ENCODE measurements at regions not wholly inside any gene's neighbourhood (a gene's known extent, or its start where the extent isn't known, plus 50 kb on each side); places are given as distances from the start of the nearest gene placed in this dataset.
"Not testable (repeated sequence)": the region's sequence is repeated elsewhere in the genome, so short reads cannot be mapped to it uniquely, and the experiment has no call there.

DNA sequence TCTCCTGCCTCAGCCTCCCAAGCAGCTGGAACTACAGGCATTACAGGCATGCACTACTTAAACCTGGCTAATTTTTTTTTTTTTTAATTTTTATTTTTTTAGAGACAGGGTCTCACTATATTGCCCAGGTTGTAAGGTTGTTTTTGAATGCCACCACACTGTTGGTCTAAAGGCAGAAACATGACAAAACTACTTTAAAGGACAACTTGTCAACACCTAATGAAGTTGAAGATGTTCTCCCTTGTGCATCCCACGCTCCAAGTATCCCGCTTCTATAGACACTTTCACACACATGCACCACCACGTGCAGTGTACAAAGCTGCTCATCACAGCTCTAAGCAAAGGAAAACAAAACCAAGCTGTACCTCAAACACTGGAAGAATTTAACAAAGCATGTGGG lies 226.4 kb downstream of the FGFR2 start:
- no peak for DNase-seq
- Mint-ChIP-seq H3K36me3 (no peaks in the 10 kb centered on the region), H3K4me3 (no peak overlapping the region), H3K9me3 (peaks cover 3% of the 10 kb centered on the region), H3K27me3 (no peaks in the 10 kb centered on the region), H3K27ac (no peak overlapping the region), H3K4me1 (no peaks in the 10 kb centered on the region)
- CTCF ChIA-PET, result no interaction called here

- Mint-ChIP-seq H3K9me3 (peaks cover 3% of the 10 kb centered on the region), H3K27ac (no peak overlapping the region), H3K4me1 (no peaks in the 10 kb centered on the region), H3K27me3 (no peaks in the 10 kb centered on the region), H3K4me3 (no peak overlapping the region), H3K36me3 (no peaks in the 10 kb centered on the region)
- CTCF ChIA-PET, result no interaction called here
- no peak for DNase-seq
These were observed 224.8 kb downstream of the FGFR2 start for GRCh38 chr10:121373411-121373810.

- Mint-ChIP-seq H3K27me3 (no peaks in the 10 kb centered on the region), H3K36me3 (no peaks in the 10 kb centered on the region), H3K4me3 (no peak overlapping the region), H3K27ac (no peak overlapping the region), H3K4me1 (no peaks in the 10 kb centered on the region), H3K9me3 (peaks cover 3% of the 10 kb centered on the region)
- CTCF ChIA-PET, result no interaction called here
- no peak for DNase-seq
These were observed 224.1 kb downstream of the FGFR2 start for GRCh38 chr10:121374121-121374520.

- CTCF ChIA-PET, result no interaction called here
- Mint-ChIP-seq H3K4me1 (no peaks in the 10 kb centered on the region), H3K27me3 (no peaks in the 10 kb centered on the region)
These were observed 223.1 kb downstream of the FGFR2 start for GRCh38 chr10:121375172-121375571.

DNA sequence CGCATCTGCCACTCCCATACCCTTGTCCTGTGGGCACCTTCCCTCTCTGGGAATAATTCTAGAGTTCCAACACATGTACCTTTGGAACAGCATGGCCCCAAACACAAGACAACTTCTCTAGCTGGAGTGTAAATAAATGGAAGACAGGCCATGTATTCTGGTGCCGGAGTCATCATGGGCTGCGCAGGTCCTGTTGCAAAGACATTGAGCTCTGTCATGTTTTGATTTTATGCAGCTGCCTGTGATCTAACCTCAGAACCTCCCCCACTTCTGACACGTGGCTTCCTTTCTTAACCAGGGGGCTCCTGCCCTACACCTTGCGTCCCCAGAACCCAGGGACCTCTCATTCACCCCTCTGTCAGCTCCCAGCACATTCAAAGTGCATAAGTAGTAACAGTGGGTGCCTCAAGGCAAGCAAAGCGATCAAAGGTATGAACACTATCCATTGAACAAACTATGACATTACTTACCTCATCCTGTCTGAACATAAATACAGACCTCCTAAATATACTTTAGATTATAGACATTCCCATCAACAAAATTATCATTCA lies 219.9 kb downstream of the FGFR2 start:
- Mint-ChIP-seq H3K27ac (no peak overlapping the region), H3K4me1 (no peaks in the 10 kb centered on the region), H3K4me3 (no peak overlapping the region), H3K27me3 (no peaks in the 10 kb centered on the region), H3K36me3 (no peaks in the 10 kb centered on the region), H3K9me3 (peaks cover 2% of the 10 kb centered on the region)
- CTCF ChIA-PET, result no interaction called here
- no peak for DNase-seq

More at GRCh38 chr10:121375172-121375571, 223.1 kb downstream of the FGFR2 start:
- Mint-ChIP-seq H3K27ac (no peak overlapping the region), H3K9me3 (peaks cover 3% of the 10 kb centered on the region), H3K36me3 (no peaks in the 10 kb centered on the region), H3K4me3 (no peak overlapping the region)
- DNase-seq, result no peak

GRCh38 chr10:121379013-121379412 lies 219.2 kb downstream of the FGFR2 start:
- Mint-ChIP-seq H3K4me1 (no peaks in the 10 kb centered on the region), H3K27ac (no peak overlapping the region), H3K9me3 (no peaks in the 10 kb centered on the region), H3K4me3 (no peak overlapping the region), H3K36me3 (no peaks in the 10 kb centered on the region), H3K27me3 (no peaks in the 10 kb centered on the region)
- no peak for DNase-seq
- CTCF ChIA-PET, result no interaction called here

DNA sequence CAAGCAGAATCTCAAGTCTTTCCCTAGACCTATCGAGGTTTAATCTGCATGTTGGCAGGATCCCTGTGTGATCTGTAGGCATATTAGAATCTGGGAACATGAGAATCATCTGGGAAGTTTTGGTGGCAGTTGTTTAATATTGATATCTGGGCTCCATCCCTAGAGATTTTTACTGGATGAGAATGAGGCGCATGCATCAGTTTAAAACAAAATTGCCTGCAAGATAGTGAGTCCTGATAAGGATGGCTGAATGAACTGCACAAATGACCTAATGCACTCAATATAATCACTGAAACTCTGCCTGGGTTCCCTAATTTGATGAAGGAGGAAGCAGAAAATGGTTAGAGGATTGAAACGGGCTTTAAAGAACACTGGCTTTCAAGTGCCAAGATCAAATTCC lies 218.0 kb downstream of the FGFR2 start:
- no peak for DNase-seq
- CTCF ChIA-PET, result no interaction called here
- H3K4me1 Mint-ChIP-seq, result no peaks in the 10 kb centered on the region
- H3K27me3 Mint-ChIP-seq, result no peaks in the 10 kb centered on the region
- H3K9me3 Mint-ChIP-seq, result no peaks in the 10 kb centered on the region
- no peak overlapping the region for H3K4me3 Mint-ChIP-seq
- no peaks in the 10 kb centered on the region for H3K36me3 Mint-ChIP-seq
- H3K27ac Mint-ChIP-seq, result no peak overlapping the region

DNA sequence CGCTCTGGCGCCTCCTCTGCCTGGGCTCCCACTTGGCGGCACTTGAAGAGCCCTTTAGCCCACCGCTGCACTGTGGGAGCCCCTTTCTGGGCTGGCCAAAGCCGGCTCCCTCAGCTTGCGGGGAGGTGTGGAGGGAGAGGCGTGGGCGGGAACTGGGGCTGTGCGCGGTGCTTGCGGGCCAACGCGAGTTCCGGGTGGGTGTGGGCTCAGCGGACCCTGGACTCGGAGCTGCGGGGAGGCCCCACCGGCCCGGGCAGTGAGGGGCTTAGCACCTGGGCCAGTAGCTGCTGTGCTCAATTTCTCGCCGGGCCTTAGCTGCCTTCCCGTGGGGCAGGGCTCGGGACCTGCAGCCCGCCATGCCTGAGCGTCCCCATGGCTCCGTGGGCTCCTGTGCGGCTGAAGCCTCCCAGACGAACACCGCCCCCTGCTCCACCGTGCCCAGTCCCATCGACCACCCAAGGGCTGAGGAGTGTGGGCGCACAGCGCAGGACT lies 216.2 kb downstream of the FGFR2 start:
- H3K4me1 Mint-ChIP-seq, DNase-seq, CTCF ChIA-PET, H3K27me3 Mint-ChIP-seq, H3K36me3 Mint-ChIP-seq, H3K27ac Mint-ChIP-seq, H3K4me3 Mint-ChIP-seq, H3K9me3 Mint-ChIP-seq: not testable (repeated sequence)

DNA sequence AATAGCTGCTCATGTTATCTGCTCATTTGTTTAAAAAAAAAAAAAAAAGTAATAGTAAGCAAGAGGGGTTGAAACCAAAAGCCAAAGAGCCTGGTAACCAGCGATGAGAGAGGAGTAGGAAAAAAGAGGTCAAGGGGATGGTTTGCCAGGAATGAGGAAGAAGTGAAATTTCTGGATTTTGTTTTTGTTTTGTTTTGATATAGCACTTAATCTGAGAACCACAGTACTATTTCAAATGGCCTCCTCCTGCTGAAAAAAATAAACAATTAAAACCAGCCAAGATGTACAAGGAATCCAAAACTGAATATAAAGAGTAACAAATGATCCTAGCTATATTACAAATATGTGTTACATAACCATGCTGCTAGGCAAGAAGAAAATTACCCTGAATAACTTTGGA lies 213.1 kb downstream of the FGFR2 start:
- H3K27me3 Mint-ChIP-seq, result no peaks in the 10 kb centered on the region
- H3K27ac Mint-ChIP-seq, result no peak overlapping the region
- no peaks in the 10 kb centered on the region for H3K4me1 Mint-ChIP-seq
- DNase-seq, result no peak
- H3K36me3 Mint-ChIP-seq, result no peaks in the 10 kb centered on the region
- CTCF ChIA-PET, result no interaction called here
- H3K9me3 Mint-ChIP-seq, result no peaks in the 10 kb centered on the region
- H3K4me3 Mint-ChIP-seq, result no peak overlapping the region

GRCh38 chr10:121392657-121393056 lies 205.6 kb downstream of the FGFR2 start:
- CTCF ChIA-PET, result no interaction called here
- Mint-ChIP-seq H3K27me3 (no peaks in the 10 kb centered on the region), H3K4me1 (no peaks in the 10 kb centered on the region), H3K27ac (no peak overlapping the region), H3K9me3 (no peaks in the 10 kb centered on the region), H3K36me3 (no peaks in the 10 kb centered on the region), H3K4me3 (no peak overlapping the region)
- DNase-seq, result no peak

GRCh38 chr10:121393522-121393921 lies 204.7 kb downstream of the FGFR2 start:
- no peaks in the 10 kb centered on the region for H3K9me3 Mint-ChIP-seq
- no peaks in the 10 kb centered on the region for H3K36me3 Mint-ChIP-seq
- no peak overlapping the region for H3K27ac Mint-ChIP-seq
- no peaks in the 10 kb centered on the region for H3K27me3 Mint-ChIP-seq
- no peak overlapping the region for H3K4me3 Mint-ChIP-seq
- no peak for DNase-seq
- CTCF ChIA-PET, result no interaction called here
- H3K4me1 Mint-ChIP-seq, result no peaks in the 10 kb centered on the region

DNA sequence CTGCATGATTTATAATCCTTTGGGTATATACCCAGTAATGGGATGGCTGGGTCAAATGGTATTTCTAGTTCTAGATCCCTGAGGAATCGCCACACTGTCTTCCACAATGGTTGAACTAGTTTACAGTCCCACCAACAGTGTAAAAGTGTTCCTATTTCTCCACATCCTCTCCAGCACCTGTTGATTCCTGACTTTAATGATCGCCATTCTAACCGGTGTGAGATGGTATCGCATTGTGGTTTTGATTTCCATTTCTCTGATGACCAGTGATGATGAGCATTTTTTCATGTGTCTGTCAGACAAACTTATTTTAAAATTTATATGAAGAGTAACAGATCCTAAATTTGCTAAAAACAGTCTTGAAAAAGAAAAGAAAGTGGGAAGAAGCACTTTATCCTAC lies 197.7 kb downstream of the FGFR2 start:
- H3K36me3 Mint-ChIP-seq, H3K4me1 Mint-ChIP-seq, H3K4me3 Mint-ChIP-seq, H3K27me3 Mint-ChIP-seq, H3K27ac Mint-ChIP-seq, CTCF ChIA-PET, DNase-seq, H3K9me3 Mint-ChIP-seq: not testable (repeated sequence)

DNA sequence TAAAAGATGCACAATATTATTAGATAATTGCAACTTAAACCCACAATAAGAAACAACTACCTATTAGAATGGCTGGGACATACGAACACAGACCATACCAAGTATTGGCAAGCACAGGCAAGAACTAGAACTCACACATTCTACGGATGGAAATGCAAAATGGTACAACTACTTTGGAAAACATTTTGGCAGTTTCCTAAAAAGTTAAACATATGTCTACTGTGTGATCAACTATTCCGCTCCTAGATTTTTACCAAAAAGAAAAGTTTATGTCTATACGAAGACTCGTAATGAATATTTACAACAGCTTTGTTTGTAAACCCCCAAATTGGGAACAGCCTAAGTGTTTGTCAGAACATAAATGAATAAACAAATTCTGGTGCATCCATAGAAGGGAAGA lies 194.7 kb downstream of the FGFR2 start:
- Mint-ChIP-seq H3K9me3 (no peaks in the 10 kb centered on the region), H3K4me1 (no peaks in the 10 kb centered on the region), H3K4me3 (no peak overlapping the region), H3K27me3 (no peaks in the 10 kb centered on the region), H3K27ac (no peak overlapping the region), H3K36me3 (no peaks in the 10 kb centered on the region)
- DNase-seq, result no peak
- CTCF ChIA-PET, result no interaction called here

DNA sequence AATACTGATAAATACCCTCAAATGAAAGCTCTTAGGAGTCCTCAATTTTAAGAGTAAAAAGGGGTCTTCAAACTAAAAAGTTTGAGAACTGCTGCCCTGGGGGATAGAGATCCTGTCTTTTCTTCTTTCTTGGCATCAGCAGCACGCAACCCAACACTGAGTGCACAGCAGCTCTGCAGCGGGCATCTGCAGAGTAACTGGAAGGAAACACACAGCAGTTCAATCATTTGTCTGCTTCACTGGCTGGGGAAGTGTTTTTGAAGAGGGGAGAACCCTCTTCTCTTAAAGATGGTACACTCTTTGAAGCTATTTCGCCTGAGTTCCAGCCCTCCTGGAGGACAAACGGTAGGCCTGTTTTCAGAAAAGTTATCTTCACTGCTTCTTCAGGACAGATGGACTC lies 193.6 kb downstream of the FGFR2 start:
- no peak for DNase-seq
- Mint-ChIP-seq H3K36me3 (no peaks in the 10 kb centered on the region), H3K9me3 (no peaks in the 10 kb centered on the region), H3K27me3 (no peaks in the 10 kb centered on the region), H3K4me1 (no peaks in the 10 kb centered on the region), H3K4me3 (no peak overlapping the region), H3K27ac (no peak overlapping the region)
- CTCF ChIA-PET, result no interaction called here

GRCh38 chr10:121405096-121405495 lies 193.1 kb downstream of the FGFR2 start:
- Mint-ChIP-seq H3K27me3 (no peaks in the 10 kb centered on the region), H3K9me3 (no peaks in the 10 kb centered on the region), H3K4me1 (no peaks in the 10 kb centered on the region), H3K27ac (no peak overlapping the region), H3K4me3 (no peak overlapping the region), H3K36me3 (no peaks in the 10 kb centered on the region)
- no peak for DNase-seq
- CTCF ChIA-PET, result no interaction called here

- CTCF ChIA-PET, result no interaction called here
- no peaks in the 10 kb centered on the region for H3K4me1 Mint-ChIP-seq
These were observed 192.7 kb downstream of the FGFR2 start for GRCh38 chr10:121405549-121405948.

More at GRCh38 chr10:121405549-121405948, 192.7 kb downstream of the FGFR2 start:
- no peak for DNase-seq
- no peak overlapping the region for H3K27ac Mint-ChIP-seq
- no peaks in the 10 kb centered on the region for H3K36me3 Mint-ChIP-seq
- H3K27me3 Mint-ChIP-seq, result no peaks in the 10 kb centered on the region
- H3K4me3 Mint-ChIP-seq, result no peak overlapping the region
- no peaks in the 10 kb centered on the region for H3K9me3 Mint-ChIP-seq

All from activated naive CD4-positive, alpha-beta T cell treated with anti-CD3 and anti-CD28 coated beads, Interleukin-2, amount 10 ng/mL, durations not matched to agents 7 days and 5 days (primary cell).